K562 (cell line): ENCODE measurements at regions not wholly inside any gene's neighbourhood (a gene's known extent, or its start where the extent isn't known, plus 50 kb on each side); places are given as distances from the start of the nearest gene placed in this dataset.

Source experiments
- ATAC-seq: fragments of 200-7000 bp; cut with Tn5 transposase; 3 replicates; pipeline ENCODE4 v1.9.1; 2020; ENCODE audit warnings: moderate library complexity
- BruUV-seq: library from RNA; stranded (reverse); fragments of 400-500 nt; replicated peaks from 2 replicates; lab custom pipeline; 2021; lab: Mats Ljungman, UMichigan
- CTCF ChIA-PET: fragments of 300-600 bp; formaldehyde crosslinking; extraction: SDS; loops from one replicate; lab custom pipeline; 2021; ENCODE audit warnings: low intra/inter-chr PET ratio; lab: Yijun Ruan, JAX
- POLR2A ChIA-PET: fragments of 300-600, 350-650 bp; sonication (Branson Sonifier 250); formaldehyde crosslinking; extraction: SDS; loops from one replicate; lab custom pipeline; 2021; ENCODE audit warnings: antibody characterized with exemption, inconsistent platforms; lab: Yijun Ruan, JAX
- DNase-seq, 4 experiments: peaks; one replicate each; pipeline versions ENCODE4 v3.0.0 to v3.0.0-alpha.2; 2011 to 2018; ENCODE audit warnings: low spot score in 3 of 4, mixed read lengths in 3 of 4; ENCODE audit errors: extremely low read depth in 1 of 4
- FAIRE-seq: peaks from 2 replicates; lab custom pipeline; 2011; peaks lifted over from hg19 to GRCh38; lab: Jason Lieb, UNC
- H2AFZ ChIP-seq: 2 replicates; pipeline ENCODE4 v1.6.0; 2011; ENCODE audit warnings: low read depth, low read length, control low read depth, inconsistent platforms
- H3K27ac ChIP-seq: fragments of 200-600 bp; 3 replicates; pipeline ENCODE4 v1.8.0; 2011; ENCODE audit warnings: low read depth, mild to moderate bottlenecking, control low read depth, inconsistent platforms, low read length, moderate library complexity, mixed read lengths; ENCODE audit errors: extremely low read depth
- H3K27me3 ChIP-seq, 2 experiments: fragments of 300-600 bp in 1 of 2; 2 replicates in 1 of 2; 3 replicates in 1 of 2; pipeline versions ENCODE4 v1.6.0 to v1.8.0; 2011; ENCODE audit warnings: inconsistent platforms in 2 of 2, low read length in 2 of 2, mild to moderate bottlenecking in 1 of 2, mixed read lengths in 1 of 2, moderate library complexity in 1 of 2; ENCODE audit not compliant: control insufficient read depth in 2 of 2, insufficient read depth in 2 of 2
- H3K36me3 ChIP-seq: fragments of 300-600 bp; 3 replicates; pipeline ENCODE4 v1.8.0; 2011; ENCODE audit warnings: mild to moderate bottlenecking, low read length, inconsistent platforms; ENCODE audit not compliant: control insufficient read depth, insufficient read depth
- H3K4me1 ChIP-seq, 2 experiments: fragments of 200-600 bp in 1 of 2; replicated peaks in 1 of 2; 2 replicates in 1 of 2; 3 replicates in 1 of 2; pipeline versions ENCODE4 v1.5.1 to v1.8.0; 2011; ENCODE audit warnings: inconsistent platforms in 2 of 2, low read length in 2 of 2, mild to moderate bottlenecking in 1 of 2, mixed read lengths in 1 of 2, moderate library complexity in 1 of 2; ENCODE audit not compliant: control insufficient read depth in 2 of 2, insufficient read depth in 2 of 2
- H3K4me2 ChIP-seq: 2 replicates; pipeline ENCODE4 v1.6.1; 2011; ENCODE audit warnings: low read length, control low read depth, inconsistent platforms, mixed read lengths; ENCODE audit not compliant: insufficient read depth
- H3K4me3 ChIP-seq: fragments of 200-600 bp; sonication (generic), shearing (Covaris generic); 2 replicates; pipeline ENCODE4 v1.5.1; 2016; ENCODE audit warnings: control low read depth, inconsistent platforms
- H3K79me2 ChIP-seq: fragments of 200-600 bp; 3 replicates; pipeline ENCODE4 v1.8.0; 2011; ENCODE audit warnings: low read length, inconsistent platforms; ENCODE audit not compliant: control insufficient read depth, insufficient read depth
- H3K9ac ChIP-seq, 2 experiments: 2 replicates each; pipeline versions ENCODE4 v1.6.0 to v1.6.1; 2011; ENCODE audit warnings: low read depth in 2 of 2, low read length in 2 of 2, control low read depth in 1 of 2, inconsistent platforms in 1 of 2, mild to moderate bottlenecking in 1 of 2, mixed read lengths in 1 of 2; ENCODE audit not compliant: insufficient read depth in 1 of 2
- H3K9me1 ChIP-seq: one replicate; pipeline ENCODE4 v1.6.0; 2011; ENCODE audit warnings: inconsistent platforms, mild to moderate bottlenecking, low read length, moderate library complexity; ENCODE audit not compliant: control insufficient read depth, insufficient read depth
- H3K9me3 ChIP-seq: replicated peaks from 2 replicates; pipeline ENCODE4 v1.5.1; 2011; ENCODE audit warnings: low read depth, low read length, inconsistent platforms; ENCODE audit not compliant: control insufficient read depth, insufficient read depth
- H4K20me1 ChIP-seq: replicated peaks from 2 replicates; pipeline ENCODE4 v1.6.1; 2011; ENCODE audit warnings: low read length, inconsistent platforms, mixed read lengths; ENCODE audit not compliant: control insufficient read depth, insufficient read depth
- BCOR ChIP-seq: fragments of 450-650 bp; IDR thresholded peaks from 2 replicates; pipeline ENCODE4 v1.6.1; 2016
- GABPB2 ChIP-seq: fragments of 250-450 bp; sonication (Bioruptor Pico); conservative IDR thresholded peaks from 2 replicates; pipeline ENCODE4 v1.5.1; 2021; ENCODE audit warnings: mild to moderate bottlenecking
- HNRNPLL ChIP-seq: fragments of 200-400 bp; formaldehyde crosslinking; IDR thresholded peaks from 2 replicates; pipeline ENCODE4 v1.6.1; 2017; ENCODE audit warnings: low read length, low read depth, mild to moderate bottlenecking; ENCODE audit not compliant: poor library complexity, severe bottlenecking
- ILK ChIP-seq: fragments of 450-650 bp; IDR thresholded peaks from 2 replicates; pipeline ENCODE4 v1.6.1; 2016; ENCODE audit warnings: missing genetic modification characterization, low read depth, mild to moderate bottlenecking, missing compliant biosample characterization, moderate library complexity, borderline replicate concordance
- MAFF ChIP-seq: IDR thresholded peaks from 2 replicates; pipeline ENCODE4 v1.6.1; 2012; ENCODE audit warnings: low read length, improper control_type of control experiment
- MAFK ChIP-seq: IDR thresholded peaks from 2 replicates; pipeline ENCODE4 v1.6.1; 2011; ENCODE audit warnings: low read length, improper control_type of control experiment
- MNT ChIP-seq, 2 experiments: fragments of 450-650 bp; conservative IDR thresholded peaks; 2 replicates each; pipeline ENCODE4 v1.6.1; 2017; ENCODE audit warnings: mild to moderate bottlenecking in 2 of 2, moderate library complexity in 2 of 2
- TOE1 ChIP-seq, 2 experiments: fragments of 450-650 bp in 1 of 2; sonication (generic) in 1 of 2; formaldehyde crosslinking in 1 of 2; IDR thresholded peaks; 2 replicates each; pipeline versions ENCODE4 v1.7.1 to v1.8.0; 2016 to 2022; ENCODE audit warnings: borderline replicate concordance in 2 of 2, mild to moderate bottlenecking in 2 of 2, antibody characterized with exemption in 1 of 2, inconsistent platforms in 1 of 2, low read depth in 1 of 2, missing genetic modification reagents in 1 of 2, moderate library complexity in 1 of 2
- UBTF ChIP-seq, 2 experiments: IDR thresholded peaks; 2 replicates each; pipeline ENCODE4 v1.6.1; 2012; ENCODE audit warnings: improper control_type of control experiment in 2 of 2, low read depth in 2 of 2, low read length in 2 of 2, borderline replicate concordance in 1 of 2
- ZNF175 ChIP-seq: fragments of 200-800 bp; sonication (Bioruptor generic); IDR thresholded peaks from 2 replicates; pipeline ENCODE4 v1.6.1; 2016; ENCODE audit warnings: low read depth, mild to moderate bottlenecking, missing genetic modification characterization, missing compliant biosample characterization
- ZNF316 ChIP-seq: fragments of 450-650 bp; IDR thresholded peaks from 2 replicates; pipeline ENCODE4 v1.6.1; 2016
- ZNF41 ChIP-seq: fragments of 250-450 bp; sonication (Bioruptor Pico); conservative IDR thresholded peaks from 2 replicates; pipeline ENCODE4 v1.4.0; 2020; ENCODE audit warnings: mild to moderate bottlenecking
- ZNF431 ChIP-seq: sonication (generic); formaldehyde crosslinking; IDR thresholded peaks from 2 replicates; pipeline ENCODE4 v1.8.0; 2022; ENCODE audit warnings: mild to moderate bottlenecking, missing genetic modification reagents
- ZNF778 ChIP-seq: fragments of 450-650 bp; formaldehyde crosslinking; IDR thresholded peaks from 2 replicates; pipeline ENCODE4 v1.4.0; 2020; ENCODE audit warnings: mild to moderate bottlenecking, moderate library complexity
- WGBS: fragments of 100-300 bp; shearing (Covaris generic); methylation state at CpG from one replicate; pipeline ENCODE4 v1.1.6; 2016; ENCODE audit warnings: low coverage, mixed read lengths; ENCODE audit not compliant: insufficient coverage; ENCODE audit errors: missing lambda C conversion rate; 5-methylcytosine and 5-hydroxymethylcytosine counted together
- in situ Hi-C: fragments of 300-500 bp; cut with MboI; formaldehyde crosslinking; loops from 4 replicates; pipeline ENCODE4 v1.15.0; 2018; ENCODE audit warnings: inconsistent platforms, mixed read lengths
- intact Hi-C: fragments of 100-400 bp; cut with micrococcal nuclease; formaldehyde crosslinking; loops from 2 replicates; pipeline ENCODE4 v1.14.2; 2022
- TF ChIP-seq, protein P1 (sequence below): sonication (generic); IDR thresholded peaks from 2 replicates; pipeline ENCODE4 v1.6.1; 2016
- TF ChIP-seq, protein P2 (sequence below): fragments of 450-650 bp; IDR thresholded peaks from 2 replicates; pipeline ENCODE4 v1.6.1; 2017; ENCODE audit warnings: mild to moderate bottlenecking, moderate library complexity

DNA sequence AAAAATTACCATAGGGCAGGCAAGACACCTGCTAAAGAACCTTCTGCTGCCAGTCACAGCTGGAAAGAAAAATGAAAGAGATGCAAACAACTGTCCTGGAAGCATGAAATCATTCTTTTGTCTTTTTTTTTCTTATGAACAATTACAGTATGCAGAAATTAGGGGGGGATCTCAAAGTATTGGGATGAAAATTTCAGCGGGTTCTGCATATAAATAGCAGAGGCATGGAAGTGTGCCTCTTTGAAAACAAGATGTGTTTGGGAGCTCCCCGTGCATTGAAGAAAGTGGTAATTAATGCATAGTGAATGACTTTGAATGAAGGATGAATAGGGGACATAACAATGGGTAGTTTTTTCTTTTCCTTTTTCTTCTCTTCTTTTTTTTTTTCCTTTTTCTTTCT is 431.2 kb downstream of the SOX2 start (continued):
- TF ChIP-seq MNT (conservative IDR thresholded peaks at IDR 0.05) (no peak), ILK (tag) (no peak), TOE1 (IDR thresholded peaks at IDR 0.05; ENCODE audit: borderline replicate concordance) (no peak), TOE1 (CRISPR knock-in tag; IDR thresholded peaks at IDR 0.05; ENCODE audit: borderline replicate concordance, low read depth) (no peak), HNRNPLL (no peak), BCOR (no peak), ZNF41 (CRISPR knock-in tag) (no peak), ZNF431 (no peak)

DNA sequence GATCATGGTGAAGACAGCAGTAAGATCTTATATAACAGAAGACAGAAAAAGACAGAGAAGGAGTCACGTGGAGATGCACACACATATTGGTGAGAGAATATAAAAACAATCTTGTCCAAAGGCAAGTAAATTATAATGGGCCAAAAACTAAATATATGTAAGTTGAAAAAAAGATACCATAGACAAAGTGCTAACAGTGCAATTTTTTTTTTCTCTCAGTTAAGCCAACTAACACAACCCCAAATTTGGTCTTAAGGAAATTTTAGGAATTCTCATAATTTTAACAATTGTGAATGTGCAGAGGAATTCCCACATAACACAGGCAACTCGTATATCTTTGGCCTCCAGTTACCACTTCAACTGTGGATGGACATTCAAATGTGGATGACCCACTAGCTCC is 432.2 kb downstream of the SOX2 start:
- H3K79me2 ChIP-seq, result no peaks in the 10 kb centered on the region
- no peak overlapping the region for H3K9ac ChIP-seq
- no peak overlapping the region for H3K27ac ChIP-seq
- POLR2A ChIA-PET, result no interaction called here
- no peaks in the 10 kb centered on the region for H3K9me3 ChIP-seq
- no peak overlapping the region for H2AFZ ChIP-seq
- no peaks in the 10 kb centered on the region for H3K9me1 ChIP-seq
- no peaks in the 10 kb centered on the region for H4K20me1 ChIP-seq
- H3K27me3 ChIP-seq, result no peaks in the 10 kb centered on the region
- intact Hi-C loops (no loop called here), in situ Hi-C loops (no loop called here)
- FAIRE-seq, result no peak
- ATAC-seq, result no peak
- H3K4me2 ChIP-seq, result no peak overlapping the region
- TF ChIP-seq MAFK (peak; percentile 21; the same call in 1 of the 2 replicates), UBTF (IDR thresholded peaks at IDR 0.05; ENCODE audit: borderline replicate concordance in 1 of 2, low read depth in 2 of 2, low read length in 2 of 2) (no peak), GABPB2 (CRISPR knock-in tag) (no peak), ZNF778 (CRISPR knock-in tag) (no peak), MAFF (0 out of 2 replicates have a peak, but pooled peaks have one; percentile 24), ZNF316 (peak; percentile 56; the same call in 1 of the 2 replicates), ZNF175 (CRISPR knock-in tag) (no peak)
- TF ChIP-seq, protein P1, sequence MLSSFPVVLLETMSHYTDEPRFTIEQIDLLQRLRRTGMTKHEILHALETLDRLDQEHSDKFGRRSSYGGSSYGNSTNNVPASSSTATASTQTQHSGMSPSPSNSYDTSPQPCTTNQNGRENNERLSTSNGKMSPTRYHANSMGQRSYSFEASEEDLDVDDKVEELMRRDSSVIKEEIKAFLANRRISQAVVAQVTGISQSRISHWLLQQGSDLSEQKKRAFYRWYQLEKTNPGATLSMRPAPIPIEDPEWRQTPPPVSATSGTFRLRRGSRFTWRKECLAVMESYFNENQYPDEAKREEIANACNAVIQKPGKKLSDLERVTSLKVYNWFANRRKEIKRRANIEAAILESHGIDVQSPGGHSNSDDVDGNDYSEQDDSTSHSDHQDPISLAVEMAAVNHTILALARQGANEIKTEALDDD, result no peak
- TF ChIP-seq, protein P2, sequence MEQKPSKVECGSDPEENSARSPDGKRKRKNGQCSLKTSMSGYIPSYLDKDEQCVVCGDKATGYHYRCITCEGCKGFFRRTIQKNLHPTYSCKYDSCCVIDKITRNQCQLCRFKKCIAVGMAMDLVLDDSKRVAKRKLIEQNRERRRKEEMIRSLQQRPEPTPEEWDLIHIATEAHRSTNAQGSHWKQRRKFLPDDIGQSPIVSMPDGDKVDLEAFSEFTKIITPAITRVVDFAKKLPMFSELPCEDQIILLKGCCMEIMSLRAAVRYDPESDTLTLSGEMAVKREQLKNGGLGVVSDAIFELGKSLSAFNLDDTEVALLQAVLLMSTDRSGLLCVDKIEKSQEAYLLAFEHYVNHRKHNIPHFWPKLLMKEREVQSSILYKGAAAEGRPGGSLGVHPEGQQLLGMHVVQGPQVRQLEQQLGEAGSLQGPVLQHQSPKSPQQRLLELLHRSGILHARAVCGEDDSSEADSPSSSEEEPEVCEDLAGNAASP, result no peak
- WGBS, result 0% methylated on average over 2 of the region's 2 CpGs
- H3K4me1 ChIP-seq, result no peaks in the 10 kb centered on the region
- no TSS peak for BruUV-seq
- no peak overlapping the region for H3K4me3 ChIP-seq
- DNase-seq, result no peak
- CTCF ChIA-PET, result no interaction called here
- no peaks in the 10 kb centered on the region for H3K36me3 ChIP-seq
